ENCODE measurements at regions not wholly inside any gene's neighbourhood (a gene's known extent, or its start where the extent isn't known, plus 50 kb on each side); places are given as distances from the start of the nearest gene placed in this dataset.

DNA sequence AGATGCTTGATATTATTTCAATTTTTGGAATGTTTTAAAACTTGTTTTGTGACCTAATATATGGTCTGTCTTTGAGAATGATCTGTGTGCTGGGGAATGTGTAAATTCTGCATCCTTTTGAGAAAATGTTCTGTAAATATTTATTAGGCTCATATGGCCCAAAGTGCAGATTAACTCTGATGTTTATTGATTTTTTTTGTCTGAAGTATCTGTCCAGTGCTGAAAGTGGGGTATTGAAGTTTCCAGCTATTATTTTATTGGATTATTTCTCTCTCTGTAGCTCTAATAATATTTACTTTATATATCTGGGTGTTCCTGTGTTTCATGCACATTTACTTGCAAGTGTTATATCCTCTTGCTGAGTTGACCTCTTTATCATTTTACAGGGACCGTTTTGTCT lies 1397.2 kb downstream of the PLA2G4A start:
- no peak for TF ChIP-seq POLR2A (IDR thresholded peaks at IDR 0.05)
- TF ChIP-seq, protein P1, sequence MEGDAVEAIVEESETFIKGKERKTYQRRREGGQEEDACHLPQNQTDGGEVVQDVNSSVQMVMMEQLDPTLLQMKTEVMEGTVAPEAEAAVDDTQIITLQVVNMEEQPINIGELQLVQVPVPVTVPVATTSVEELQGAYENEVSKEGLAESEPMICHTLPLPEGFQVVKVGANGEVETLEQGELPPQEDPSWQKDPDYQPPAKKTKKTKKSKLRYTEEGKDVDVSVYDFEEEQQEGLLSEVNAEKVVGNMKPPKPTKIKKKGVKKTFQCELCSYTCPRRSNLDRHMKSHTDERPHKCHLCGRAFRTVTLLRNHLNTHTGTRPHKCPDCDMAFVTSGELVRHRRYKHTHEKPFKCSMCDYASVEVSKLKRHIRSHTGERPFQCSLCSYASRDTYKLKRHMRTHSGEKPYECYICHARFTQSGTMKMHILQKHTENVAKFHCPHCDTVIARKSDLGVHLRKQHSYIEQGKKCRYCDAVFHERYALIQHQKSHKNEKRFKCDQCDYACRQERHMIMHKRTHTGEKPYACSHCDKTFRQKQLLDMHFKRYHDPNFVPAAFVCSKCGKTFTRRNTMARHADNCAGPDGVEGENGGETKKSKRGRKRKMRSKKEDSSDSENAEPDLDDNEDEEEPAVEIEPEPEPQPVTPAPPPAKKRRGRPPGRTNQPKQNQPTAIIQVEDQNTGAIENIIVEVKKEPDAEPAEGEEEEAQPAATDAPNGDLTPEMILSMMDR (IDR thresholded peaks at IDR 0.05) = no peak
